HT1080 (cell line): ENCODE measurements at regions not wholly inside any gene's neighbourhood (a gene's known extent, or its start where the extent isn't known, plus 50 kb on each side); places are given as distances from the start of the nearest gene placed in this dataset.
"Not testable (repeated sequence)": the region's sequence is repeated elsewhere in the genome, so short reads cannot be mapped to it uniquely, and the experiment has no call there.

ENCODE experiments used
- DNase-seq: peaks from one replicate; pipeline ENCODE4 v3.0.0-alpha.2; 2015; ENCODE audit warnings: low read depth

- DNase-seq = not testable (repeated sequence)
Observed at GRCh38 chr3:13228169-13228568, 154.9 kb upstream of the IQSEC1 start.

- no peak for DNase-seq
Observed at GRCh38 chr3:13227315-13228165, 154.3 kb upstream of the IQSEC1 start.

- DNase-seq = no peak
Observed at GRCh38 chr3:13224967-13225366, 151.7 kb upstream of the IQSEC1 start.

- DNase-seq = peak; percentile 51
Observed at GRCh38 chr3:13223574-13224237, 150.5 kb upstream of the IQSEC1 start.

- DNase-seq = no peak
Observed at GRCh38 chr3:13222891-13223573, 149.8 kb upstream of the IQSEC1 start.

- DNase-seq = no peak
Observed at GRCh38 chr3:13222131-13222530, 148.9 kb upstream of the IQSEC1 start.

GRCh38 chr3:13221491-13222061 is 148.3 kb upstream of the IQSEC1 start:
- DNase-seq = no peak

- DNase-seq = no peak
Observed at GRCh38 chr3:13220991-13221390, 147.8 kb upstream of the IQSEC1 start.

- DNase-seq = no peak
Observed at GRCh38 chr3:13219902-13220296, 146.7 kb upstream of the IQSEC1 start.

- no peak for DNase-seq
Observed at GRCh38 chr3:13219077-13219901, 146.1 kb upstream of the IQSEC1 start.

- no peak for DNase-seq
Observed at GRCh38 chr3:13218541-13218908, 145.3 kb upstream of the IQSEC1 start.

- peak; percentile 87 for DNase-seq
Observed at GRCh38 chr3:13217736-13218540, 144.7 kb upstream of the IQSEC1 start.

GRCh38 chr3:13217253-13217652 is 144.0 kb upstream of the IQSEC1 start:
- DNase-seq = no peak

GRCh38 chr3:13215940-13216546 is 142.8 kb upstream of the IQSEC1 start:
- peak; percentile 79 for DNase-seq

- no peak for DNase-seq
Observed at GRCh38 chr3:13214847-13215472, 141.7 kb upstream of the IQSEC1 start.

- DNase-seq = no peak
Observed at GRCh38 chr3:13213911-13214846, 140.9 kb upstream of the IQSEC1 start.

- DNase-seq = no peak
Observed at GRCh38 chr3:13213490-13213889, 140.3 kb upstream of the IQSEC1 start.

GRCh38 chr3:13211605-13212210 is 138.5 kb upstream of the IQSEC1 start:
- DNase-seq = no peak
